NCI-H526 treated with DMSO at 0.1 percent for 48 hours (cell line): ENCODE measurements at regions not wholly inside any gene's neighbourhood (a gene's known extent, or its start where the extent isn't known, plus 50 kb on each side); places are given as distances from the start of the nearest gene placed in this dataset.

Experiments
- DNase-seq: peaks from one replicate; lab custom pipeline; 2025; lab: John Stamatoyannopoulos, UW

DNA sequence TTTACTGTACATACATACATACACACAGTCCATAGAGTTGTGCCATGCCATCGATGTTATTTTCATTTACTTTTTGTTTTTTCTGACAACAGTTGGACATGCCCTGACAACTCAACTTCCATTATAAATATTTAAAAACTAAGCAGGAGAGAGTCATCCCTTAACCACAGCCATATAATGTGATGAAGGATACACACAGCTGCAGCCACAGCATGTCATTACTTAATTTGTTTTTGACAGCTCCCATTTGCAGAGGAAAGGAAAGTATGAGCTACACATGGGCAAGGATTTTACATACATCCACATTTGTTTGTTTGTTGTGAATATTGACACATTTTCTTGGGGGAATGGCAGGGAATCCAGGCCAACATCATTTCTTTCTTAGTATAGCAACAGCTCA is 91.5 kb upstream of the TUT7 start:
- peak; percentile 27 for DNase-seq

DNA sequence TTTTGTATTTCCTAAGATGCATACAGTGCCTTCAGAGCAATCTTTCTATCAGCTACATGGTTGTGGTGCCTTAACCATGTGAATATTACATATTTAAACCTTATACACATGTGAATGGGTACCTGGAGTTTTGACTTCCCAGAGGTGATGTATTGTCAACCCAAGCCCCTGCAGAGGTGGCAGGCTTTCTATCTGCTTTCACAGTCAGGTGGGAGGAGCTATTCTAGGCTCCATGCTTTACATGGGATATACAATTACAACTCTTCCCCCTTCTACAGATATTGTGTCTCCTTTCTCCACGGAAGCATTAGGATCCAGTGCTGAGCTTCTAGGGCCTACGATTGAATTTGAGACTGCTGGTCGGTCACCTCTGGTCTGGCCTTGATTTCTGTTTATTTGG is 89.8 kb upstream of the TUT7 start:
- DNase-seq: no peak

DNA sequence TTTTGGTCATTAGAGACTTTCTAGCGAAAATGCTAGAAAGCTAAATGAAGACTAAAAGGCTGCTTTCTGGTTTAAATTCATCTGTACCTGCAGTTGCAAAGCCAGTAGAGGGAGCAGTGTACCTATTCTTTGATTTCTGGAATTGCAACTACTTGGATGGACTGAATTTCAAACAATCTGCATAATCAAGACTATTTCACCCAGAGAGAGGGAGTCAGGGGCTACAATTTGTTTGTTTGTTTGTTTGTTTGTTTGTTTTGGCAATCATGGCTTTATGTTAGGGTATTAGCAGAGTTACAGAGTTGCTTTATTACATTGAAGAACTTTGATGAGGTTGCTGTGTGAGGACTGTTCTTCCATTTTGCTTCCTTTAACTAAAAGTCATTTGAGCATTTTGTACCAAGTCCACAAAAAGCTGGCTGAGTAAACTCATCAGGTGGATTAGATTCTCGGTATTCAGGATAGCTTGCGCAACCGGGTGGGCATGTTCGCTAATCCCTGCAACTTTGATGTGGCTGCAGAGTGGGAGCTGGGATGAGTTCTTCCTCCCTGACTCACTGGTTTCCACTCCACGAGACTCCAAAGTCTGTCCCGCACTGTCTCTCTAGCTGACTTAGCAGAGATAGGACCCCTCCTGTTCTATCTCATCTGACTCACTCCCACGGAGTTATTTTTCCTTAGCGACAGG is 80.0 kb upstream of the TUT7 start:
- DNase-seq: peak; percentile 22

DNA sequence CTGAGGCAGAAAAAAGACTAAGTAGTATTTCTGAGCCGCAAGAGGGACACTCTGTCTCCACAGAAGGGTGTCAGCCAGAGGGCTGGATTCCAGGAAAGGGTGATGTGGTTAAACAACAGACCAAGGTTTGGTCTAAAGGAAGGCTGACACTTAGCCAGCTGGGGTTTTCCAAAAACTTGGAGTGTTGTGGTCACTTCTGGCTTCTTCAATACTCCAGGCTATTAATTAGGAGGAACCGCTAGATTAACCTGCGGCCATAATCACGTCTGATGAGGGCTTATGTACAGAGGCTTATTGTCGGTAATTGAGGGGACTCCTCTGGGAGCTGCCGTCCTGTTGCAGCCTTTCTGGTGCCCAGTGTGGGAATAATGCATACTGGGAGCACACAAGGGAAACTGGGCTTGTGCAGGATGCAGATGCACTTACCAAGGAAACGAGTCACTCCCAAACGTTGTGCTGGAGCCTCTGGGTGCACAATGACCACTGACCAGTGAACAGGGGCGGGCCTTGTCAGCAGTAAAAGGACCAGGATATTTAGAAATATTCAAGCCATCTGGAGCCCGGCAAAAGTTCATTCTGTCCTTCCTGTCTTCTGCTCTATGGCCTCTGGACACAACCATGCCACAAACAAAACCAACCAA is 70.2 kb upstream of the TUT7 start:
- no peak for DNase-seq

DNA sequence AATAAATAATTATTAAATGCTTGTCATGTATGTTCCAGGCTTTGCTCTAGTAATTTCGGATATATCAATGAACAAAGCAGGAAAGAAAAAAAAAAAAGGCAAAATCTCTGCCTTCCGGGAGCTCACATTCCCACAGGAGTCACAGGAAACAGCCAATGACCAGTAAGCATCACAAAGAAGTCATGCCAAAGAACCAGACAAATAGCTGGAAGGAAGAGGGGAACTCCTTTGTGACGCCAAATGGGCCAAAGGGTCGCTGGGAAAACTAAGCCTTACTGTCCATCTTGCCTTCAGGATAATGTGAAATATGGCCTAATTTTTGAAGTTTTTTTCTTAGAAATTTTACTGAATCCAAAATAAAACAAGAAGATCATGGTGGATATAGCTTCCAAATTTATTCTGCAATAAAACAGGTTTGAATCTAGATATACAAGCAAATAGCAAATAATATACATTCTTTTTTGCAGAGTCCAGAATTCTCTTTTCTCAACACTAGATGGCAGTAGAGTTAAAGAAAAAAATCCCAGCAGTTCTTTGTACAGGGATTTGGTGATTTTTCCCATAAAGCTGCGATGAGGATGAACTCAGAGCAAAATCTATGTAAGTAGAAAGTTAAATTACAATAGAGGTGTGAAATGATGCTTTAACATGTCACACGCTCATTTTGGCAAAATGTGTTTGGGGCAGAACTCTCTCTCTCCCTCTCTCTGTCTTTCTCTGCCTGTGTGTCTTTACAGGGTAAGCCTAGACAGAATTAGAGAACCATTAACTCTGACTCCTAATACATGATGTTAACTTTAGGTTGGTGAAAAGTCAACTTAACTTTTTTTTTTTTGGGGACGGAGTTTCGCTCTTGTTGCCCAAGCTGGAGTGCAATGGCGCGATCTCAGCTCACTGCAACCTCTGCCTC is 60.0 kb upstream of the TUT7 start:
- DNase-seq: peak; percentile 1

DNA sequence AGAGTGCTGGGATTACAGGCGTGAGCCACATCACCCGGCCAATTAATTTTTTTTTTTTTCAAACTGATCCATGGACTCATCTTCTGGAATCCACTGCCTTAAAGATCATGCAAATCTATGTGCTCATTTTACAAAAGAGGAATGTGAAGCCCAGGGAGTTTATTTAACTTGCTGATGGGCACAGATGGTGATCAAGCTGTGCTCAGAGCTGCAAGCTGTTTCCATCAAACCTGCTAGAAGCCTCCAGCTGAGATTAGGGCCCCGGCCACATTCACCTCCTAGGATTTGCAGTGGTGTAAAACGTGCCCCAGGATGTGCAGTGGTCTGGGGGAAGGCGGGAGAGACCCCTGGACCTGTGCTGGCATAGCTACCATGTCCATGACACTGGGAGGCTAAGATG is 56.1 kb upstream of the TUT7 start:
- DNase-seq: no peak

DNA sequence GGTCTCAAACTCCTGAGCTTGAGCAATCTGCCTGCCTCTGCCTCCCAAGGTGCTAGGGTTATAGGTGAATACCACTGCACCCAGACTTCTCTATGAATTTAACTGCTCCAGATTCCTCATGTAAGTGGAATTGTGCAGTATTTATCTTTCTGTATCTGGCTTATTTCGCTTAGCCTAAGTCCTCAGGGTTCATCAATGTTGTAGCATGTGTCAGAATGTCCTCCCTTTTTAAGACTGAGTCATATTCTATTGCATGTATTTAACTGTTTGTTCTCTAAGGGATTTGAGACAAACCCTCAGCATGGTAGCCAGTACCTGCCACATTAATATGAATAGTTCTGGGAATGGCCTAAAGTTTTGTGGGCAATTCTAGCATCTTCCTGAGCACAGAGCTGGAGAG is 53.9 kb upstream of the TUT7 start:
- no peak for DNase-seq

DNA sequence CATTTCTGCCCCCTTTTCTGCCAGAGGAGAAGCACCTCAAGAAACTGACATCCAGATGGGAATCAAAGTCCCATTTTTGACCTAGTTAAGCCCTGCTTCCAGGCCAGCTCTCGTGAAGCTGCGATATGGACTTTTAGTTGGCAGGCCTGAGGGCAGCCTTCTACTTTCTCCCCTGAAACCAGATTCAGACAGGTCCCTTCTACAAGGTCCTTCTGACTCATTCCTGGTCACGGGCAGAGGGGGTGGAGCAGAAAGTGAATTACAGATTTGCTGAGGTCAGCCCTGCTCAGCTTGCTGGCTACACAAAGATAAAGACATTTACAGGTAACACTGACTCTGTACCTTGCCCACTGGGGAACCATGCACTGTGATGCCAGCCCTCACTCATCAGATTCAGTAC is 52.8 kb upstream of the TUT7 start:
- DNase-seq: no peak

DNA sequence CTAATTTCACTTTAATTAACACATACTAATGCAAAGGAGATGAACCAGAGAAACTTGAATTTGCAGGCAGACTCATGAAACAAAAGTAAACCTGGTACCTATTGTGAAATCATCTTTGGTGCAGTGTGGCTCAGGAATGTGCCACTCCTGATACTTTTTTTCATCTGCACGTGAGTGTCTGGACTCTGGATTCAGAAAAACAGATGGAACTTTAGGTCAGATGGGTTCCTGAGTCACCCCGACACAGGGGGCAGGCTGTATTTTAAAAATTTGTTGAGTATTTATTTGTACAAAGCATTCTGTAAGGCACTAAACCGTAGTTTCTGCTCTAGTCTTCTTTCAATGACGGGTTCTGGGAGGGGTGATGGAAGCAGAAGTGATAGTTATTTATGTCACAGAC is 52.2 kb upstream of the TUT7 start:
- no peak for DNase-seq

DNA sequence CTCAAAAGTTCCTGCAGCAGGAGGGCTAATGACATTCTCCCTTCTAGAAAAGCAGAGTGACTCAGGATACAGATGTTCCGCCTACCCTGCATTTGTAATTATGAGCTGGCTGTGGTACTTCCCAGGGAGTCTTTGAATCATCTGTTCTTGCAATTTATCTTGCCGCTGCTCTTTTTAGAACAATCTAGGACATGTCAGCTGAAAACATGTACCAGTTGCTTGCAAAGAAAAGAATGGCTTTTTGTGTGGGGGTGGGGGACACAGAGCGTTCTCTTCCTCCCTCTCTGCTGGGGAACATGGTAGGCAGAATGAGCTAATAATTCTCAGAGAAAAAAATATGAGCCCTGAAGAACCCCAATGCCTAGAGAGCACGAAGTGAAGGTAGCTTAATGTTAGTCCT is 51.7 kb upstream of the TUT7 start:
- DNase-seq: no peak

DNA sequence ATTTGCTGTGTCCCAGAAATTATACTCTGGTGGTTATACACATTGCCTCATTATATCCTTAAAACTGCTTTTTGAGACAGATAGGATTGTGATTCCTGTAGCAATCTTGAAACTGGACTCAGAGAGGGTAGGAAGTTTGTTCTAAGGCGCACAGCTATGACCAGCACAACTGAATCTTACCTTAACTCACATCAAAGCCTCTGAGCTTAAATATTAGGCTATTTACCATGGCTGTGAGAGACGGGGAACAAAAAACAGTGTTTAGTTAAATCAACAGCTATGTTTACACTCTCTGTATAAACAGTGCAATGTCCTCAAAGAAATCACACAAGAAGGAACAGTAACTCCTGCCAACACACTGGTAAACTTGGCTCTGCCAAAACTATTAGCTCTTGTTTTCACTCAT is 50.9 kb upstream of the TUT7 start:
- no peak for DNase-seq
